Upper lobe of left lung (tissue), 4 donors: ENCODE measurements at regions not wholly inside any gene's neighbourhood (a gene's known extent, or its start where the extent isn't known, plus 50 kb on each side); places are given as distances from the start of the nearest gene placed in this dataset.

Experiments used
- CTCF ChIP-seq, 6 experiments: fragments of 450-650 bp in 4 of 6; fragments of 200-600 bp in 2 of 6; sonication (generic) in 2 of 6; IDR thresholded peaks; one replicate each; pipeline ENCODE4 v1.5.1; 2016 to 2019; ENCODE audit warnings: antibody characterized with exemption in 6 of 6
- POLR2A ChIP-seq, 4 donors: fragments of 450-650 bp; IDR thresholded peaks; one replicate each; pipeline ENCODE4 v1.5.1; 2016 to 2017; ENCODE audit warnings: antibody characterized with exemption in 4 of 4, mild to moderate bottlenecking in 2 of 4
- POLR2AphosphoS5 ChIP-seq, 2 donors: sonication (generic); formaldehyde crosslinking; IDR thresholded peaks; one replicate each; pipeline ENCODE4 v1.5.1; 2017; ENCODE audit warnings: antibody characterized with exemption in 2 of 2

GRCh38 chr12:107415071-107415470 lies 270.5 kb upstream of the PWP1 start:
- TF ChIP-seq CTCF (IDR thresholded peaks at IDR 0.05) (no peak), POLR2A (IDR thresholded peaks at IDR 0.05) (no peak), POLR2AphosphoS5 (IDR thresholded peaks at IDR 0.05) (no peak)
